ENCODE measurements at regions not wholly inside any gene's neighbourhood (a gene's known extent, or its start where the extent isn't known, plus 50 kb on each side); places are given as distances from the start of the nearest gene placed in this dataset.
A peak's percentile ranks its signal among the peaks of the same experiment; 100 is the strongest.
"Not testable (repeated sequence)": the region's sequence is repeated elsewhere in the genome, so short reads cannot be mapped to it uniquely, and the experiment has no call there.

- DNase-seq (ENCODE audit: low read depth): no peak
- Histone ChIP-seq H3K27me3 (ENCODE audit: control insufficient read depth, insufficient read depth, low read length) (no peaks in the 10 kb centered on the region), H3K4me3 (ENCODE audit: low read depth, low read length) (no peak overlapping the region), H3K36me3 (ENCODE audit: control insufficient read depth, insufficient read depth, low read length) (no peaks in the 10 kb centered on the region)
- TF ChIP-seq CTCF (IDR thresholded peaks at IDR 0.05; ENCODE audit: insufficient read depth, low read depth, low read length): peak; percentile 24; the same call in 1 of the 2 replicates
- ChIA-PET POLR2A (no interaction called here), CTCF (no interaction called here)
These were observed 259.6 kb downstream of the CCER1 start for GRCh38 chr12:90695415-90695814.

GRCh38 chr12:90690120-90690519 is 264.9 kb downstream of the CCER1 start:
- DNase-seq (ENCODE audit: low read depth): no peak

GRCh38 chr12:90687682-90688081 is 267.3 kb downstream of the CCER1 start:
- DNase-seq (ENCODE audit: low read depth); CTCF ChIA-PET; H3K36me3 ChIP-seq (ENCODE audit: control insufficient read depth, insufficient read depth, low read length); H3K27me3 ChIP-seq (ENCODE audit: control insufficient read depth, insufficient read depth, low read length); POLR2A ChIA-PET; H3K4me3 ChIP-seq (ENCODE audit: low read depth, low read length): not testable (repeated sequence)

More at GRCh38 chr12:90690120-90690519, 264.9 kb downstream of the CCER1 start:
- ChIA-PET POLR2A (no interaction called here), CTCF (no interaction called here)
- Histone ChIP-seq H3K36me3 (ENCODE audit: control insufficient read depth, insufficient read depth, low read length) (no peaks in the 10 kb centered on the region), H3K27me3 (ENCODE audit: control insufficient read depth, insufficient read depth, low read length) (no peaks in the 10 kb centered on the region), H3K4me3 (ENCODE audit: low read depth, low read length) (no peak overlapping the region)
- no peak for TF ChIP-seq CTCF (IDR thresholded peaks at IDR 0.05; ENCODE audit: insufficient read depth, low read depth, low read length)

- no peak for TF ChIP-seq CTCF (IDR thresholded peaks at IDR 0.05; ENCODE audit: insufficient read depth, low read depth, low read length)
- POLR2A ChIA-PET: no interaction called here
- Histone ChIP-seq H3K36me3 (ENCODE audit: control insufficient read depth, insufficient read depth, low read length) (no peaks in the 10 kb centered on the region), H3K4me3 (ENCODE audit: low read depth, low read length) (no peak overlapping the region), H3K27me3 (ENCODE audit: control insufficient read depth, insufficient read depth, low read length) (no peaks in the 10 kb centered on the region)
- no peak for DNase-seq (ENCODE audit: low read depth)
- CTCF ChIA-PET: no interaction called here
These were observed 271.1 kb downstream of the CCER1 start for GRCh38 chr12:90683871-90684270.

- DNase-seq (ENCODE audit: low read depth): peak; percentile 17
- CTCF ChIA-PET: no interaction called here
These were observed 272.6 kb downstream of the CCER1 start for GRCh38 chr12:90682398-90682797.

More at GRCh38 chr12:90682398-90682797, 272.6 kb downstream of the CCER1 start:
- H3K4me3 ChIP-seq (ENCODE audit: low read depth, low read length): no peak overlapping the region
- no peak for TF ChIP-seq CTCF (IDR thresholded peaks at IDR 0.05; ENCODE audit: insufficient read depth, low read depth, low read length)
- H3K27me3 ChIP-seq (ENCODE audit: control insufficient read depth, insufficient read depth, low read length): no peaks in the 10 kb centered on the region
- POLR2A ChIA-PET: no interaction called here
- no peaks in the 10 kb centered on the region for H3K36me3 ChIP-seq (ENCODE audit: control insufficient read depth, insufficient read depth, low read length)

Measured in BJ (cell line).